K562 (cell line): ENCODE measurements at regions not wholly inside any gene's neighbourhood (a gene's known extent, or its start where the extent isn't known, plus 50 kb on each side); places are given as distances from the start of the nearest gene placed in this dataset.

ENCODE experiments used
- CTCF ChIP-seq, 3 experiments: IDR thresholded peaks in 2 of 3; conservative IDR thresholded peaks in 1 of 3; 2 replicates each; pipeline ENCODE4 v1.5.1; 2011 to 2012; ENCODE audit warnings: low read length in 3 of 3, mild to moderate bottlenecking in 3 of 3, control low read depth in 2 of 3, improper control_type of control experiment in 1 of 3, inconsistent platforms in 1 of 3, low read depth in 1 of 3, mixed read lengths in 1 of 3, moderate library complexity in 1 of 3; ENCODE audit not compliant: insufficient read depth in 2 of 3
- ETS1 ChIP-seq: conservative IDR thresholded peaks from 2 replicates; pipeline ENCODE4 v1.6.1; 2011; ENCODE audit warnings: low read depth, mild to moderate bottlenecking, low read length; ENCODE audit not compliant: control insufficient read depth
- FOXK1 ChIP-seq: sonication (generic); formaldehyde crosslinking; IDR thresholded peaks from 2 replicates; pipeline ENCODE4 v1.8.0; 2022; ENCODE audit warnings: missing genetic modification reagents, mild to moderate bottlenecking, borderline replicate concordance
- NRF1 ChIP-seq, 2 experiments: fragments of 450-650 bp; IDR thresholded peaks in 1 of 2; conservative IDR thresholded peaks in 1 of 2; 2 replicates each; pipeline ENCODE4 v1.6.1; 2014; ENCODE audit warnings: mild to moderate bottlenecking in 2 of 2
- UBTF ChIP-seq, 2 experiments: IDR thresholded peaks; 2 replicates each; pipeline ENCODE4 v1.6.1; 2012; ENCODE audit warnings: improper control_type of control experiment in 2 of 2, low read depth in 2 of 2, low read length in 2 of 2, borderline replicate concordance in 1 of 2
- ZBTB1 ChIP-seq: sonication (generic); formaldehyde crosslinking; IDR thresholded peaks from 2 replicates; pipeline ENCODE4 v1.8.1; 2023; ENCODE audit warnings: missing genetic modification reagents, low read depth, mild to moderate bottlenecking, borderline replicate concordance
- ZNF121 ChIP-seq: sonication (generic); formaldehyde crosslinking; conservative IDR thresholded peaks from 2 replicates; pipeline ENCODE4 v1.8.0; 2022; ENCODE audit warnings: missing genetic modification reagents
- ZNF280B ChIP-seq: fragments of 250-450 bp; sonication (Bioruptor Pico); IDR thresholded peaks from 2 replicates; pipeline ENCODE4 v1.5.1; 2021; ENCODE audit warnings: mild to moderate bottlenecking

- no peak for TF ChIP-seq ZNF280B (CRISPR knock-in tag)
- no peak for TF ChIP-seq UBTF (IDR thresholded peaks at IDR 0.05; ENCODE audit: borderline replicate concordance in 1 of 2, low read depth in 2 of 2, low read length in 2 of 2)
- no peak for TF ChIP-seq FOXK1 (CRISPR knock-in tag)
- TF ChIP-seq CTCF (IDR thresholded peaks at IDR 0.05 in 2 of 3, conservative IDR thresholded peaks at IDR 0.05 in 1 of 3; ENCODE audit: insufficient read depth in 2 of 3, low read depth in 1 of 3, low read length in 3 of 3) = no peak
- TF ChIP-seq ZNF121 (CRISPR knock-in tag) = no peak
- no peak for TF ChIP-seq ETS1
- no peak for TF ChIP-seq ZBTB1 (CRISPR knock-in tag)
- no peak for TF ChIP-seq NRF1 (conservative IDR thresholded peaks at IDR 0.05 in 1 of 2, IDR thresholded peaks at IDR 0.05 in 1 of 2)
These were observed 165.2 kb upstream of the ALKAL2 start for GRCh38 chr2:453132-453531.
